ENCODE measurements at regions not wholly inside any gene's neighbourhood (a gene's known extent, or its start where the extent isn't known, plus 50 kb on each side); places are given as distances from the start of the nearest gene placed in this dataset.

DNA sequence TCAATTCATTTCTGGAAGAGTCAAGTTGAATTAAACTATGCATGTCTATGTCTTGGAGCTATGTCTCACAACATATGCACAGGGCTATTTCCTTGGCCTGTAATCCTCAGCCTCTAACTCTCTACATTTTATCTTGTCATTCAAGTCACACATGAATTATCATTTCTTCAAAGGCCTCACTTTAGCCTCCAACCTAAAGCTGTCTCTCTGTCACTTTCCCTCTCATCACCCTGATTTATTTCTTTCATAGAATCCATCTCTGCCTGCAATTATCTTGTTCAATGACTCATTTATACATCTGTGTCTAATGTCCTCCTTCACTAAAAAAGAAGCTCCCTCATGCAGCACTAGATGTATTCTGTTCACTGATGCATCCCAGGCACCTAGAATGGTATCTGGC is 614.2 kb upstream of the REG3G start:
- TF ChIP-seq, protein P1, sequence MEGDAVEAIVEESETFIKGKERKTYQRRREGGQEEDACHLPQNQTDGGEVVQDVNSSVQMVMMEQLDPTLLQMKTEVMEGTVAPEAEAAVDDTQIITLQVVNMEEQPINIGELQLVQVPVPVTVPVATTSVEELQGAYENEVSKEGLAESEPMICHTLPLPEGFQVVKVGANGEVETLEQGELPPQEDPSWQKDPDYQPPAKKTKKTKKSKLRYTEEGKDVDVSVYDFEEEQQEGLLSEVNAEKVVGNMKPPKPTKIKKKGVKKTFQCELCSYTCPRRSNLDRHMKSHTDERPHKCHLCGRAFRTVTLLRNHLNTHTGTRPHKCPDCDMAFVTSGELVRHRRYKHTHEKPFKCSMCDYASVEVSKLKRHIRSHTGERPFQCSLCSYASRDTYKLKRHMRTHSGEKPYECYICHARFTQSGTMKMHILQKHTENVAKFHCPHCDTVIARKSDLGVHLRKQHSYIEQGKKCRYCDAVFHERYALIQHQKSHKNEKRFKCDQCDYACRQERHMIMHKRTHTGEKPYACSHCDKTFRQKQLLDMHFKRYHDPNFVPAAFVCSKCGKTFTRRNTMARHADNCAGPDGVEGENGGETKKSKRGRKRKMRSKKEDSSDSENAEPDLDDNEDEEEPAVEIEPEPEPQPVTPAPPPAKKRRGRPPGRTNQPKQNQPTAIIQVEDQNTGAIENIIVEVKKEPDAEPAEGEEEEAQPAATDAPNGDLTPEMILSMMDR (conservative IDR thresholded peaks at IDR 0.05; ENCODE audit: low read length): no peak
- TF ChIP-seq EZH2phosphoT487 (IDR thresholded peaks at IDR 0.05; ENCODE audit: borderline replicate concordance): no peak

Data from Loucy (cell line).